Activated CD4-positive, alpha-beta T cell treated with anti-CD3 and anti-CD28 coated beads for 1 hour (primary cell): ENCODE measurements at regions not wholly inside any gene's neighbourhood (a gene's known extent, or its start where the extent isn't known, plus 50 kb on each side); places are given as distances from the start of the nearest gene placed in this dataset.

Experiments used
- DNase-seq: peaks from one replicate; pipeline ENCODE4 v3.0.0-alpha.2; 2020

GRCh38 chr2:133773854-133774653, 205.8 kb upstream of the NCKAP5 start:
- DNase-seq, result no peak

GRCh38 chr2:133774654-133775015, 206.4 kb upstream of the NCKAP5 start:
- DNase-seq, result no peak

GRCh38 chr2:133776936-133777573, 208.8 kb upstream of the NCKAP5 start:
- DNase-seq, result no peak

GRCh38 chr2:133777574-133777960, 209.3 kb upstream of the NCKAP5 start:
- DNase-seq, result no peak

GRCh38 chr2:133780099-133780996, 212.1 kb upstream of the NCKAP5 start:
- DNase-seq, result no peak

GRCh38 chr2:133780997-133781513, 212.8 kb upstream of the NCKAP5 start:
- no peak for DNase-seq

- DNase-seq, result no peak
Measured at GRCh38 chr2:133787207-133787606, 218.9 kb upstream of the NCKAP5 start.

- DNase-seq, result no peak
Measured at GRCh38 chr2:133787651-133788050, 219.4 kb upstream of the NCKAP5 start.

- DNase-seq, result no peak
Measured at GRCh38 chr2:133788386-133788785, 220.1 kb upstream of the NCKAP5 start.

- DNase-seq, result no peak
Measured at GRCh38 chr2:133789743-133790142, 221.5 kb upstream of the NCKAP5 start.

- no peak for DNase-seq
Measured at GRCh38 chr2:133790711-133791110, 222.4 kb upstream of the NCKAP5 start.

GRCh38 chr2:133791191-133791590, 222.9 kb upstream of the NCKAP5 start:
- DNase-seq, result no peak

GRCh38 chr2:133792223-133792622, 224.0 kb upstream of the NCKAP5 start:
- DNase-seq, result no peak

GRCh38 chr2:133794114-133794513, 225.9 kb upstream of the NCKAP5 start:
- no peak for DNase-seq

GRCh38 chr2:133801946-133802345, 233.7 kb upstream of the NCKAP5 start:
- no peak for DNase-seq

- no peak for DNase-seq
Measured at GRCh38 chr2:133802409-133803039, 234.3 kb upstream of the NCKAP5 start.

- no peak for DNase-seq
Measured at GRCh38 chr2:133806564-133806963, 238.3 kb upstream of the NCKAP5 start.

GRCh38 chr2:133809485-133809884, 241.2 kb upstream of the NCKAP5 start:
- DNase-seq, result no peak

- no peak for DNase-seq
Measured at GRCh38 chr2:133810559-133810958, 242.3 kb upstream of the NCKAP5 start.

GRCh38 chr2:133811409-133812125, 243.3 kb upstream of the NCKAP5 start:
- DNase-seq, result no peak

- no peak for DNase-seq
Measured at GRCh38 chr2:133812826-133813617, 244.8 kb upstream of the NCKAP5 start.
